Hematopoietic multipotent progenitor cell treated with erythropoietin and hydrocortisone succinate and interleukin-3 and kit ligand, for 6 days (in vitro differentiated cells): ENCODE measurements at regions not wholly inside any gene's neighbourhood (a gene's known extent, or its start where the extent isn't known, plus 50 kb on each side); places are given as distances from the start of the nearest gene placed in this dataset.

Experiments used
- DNase-seq: peaks from one replicate; pipeline ENCODE4 v3.0.0-alpha.2; 2015

- DNase-seq = no peak
These were observed 564.1 kb upstream of the PLXNA2 start for GRCh38 chr1:208808301-208808700.

DNA sequence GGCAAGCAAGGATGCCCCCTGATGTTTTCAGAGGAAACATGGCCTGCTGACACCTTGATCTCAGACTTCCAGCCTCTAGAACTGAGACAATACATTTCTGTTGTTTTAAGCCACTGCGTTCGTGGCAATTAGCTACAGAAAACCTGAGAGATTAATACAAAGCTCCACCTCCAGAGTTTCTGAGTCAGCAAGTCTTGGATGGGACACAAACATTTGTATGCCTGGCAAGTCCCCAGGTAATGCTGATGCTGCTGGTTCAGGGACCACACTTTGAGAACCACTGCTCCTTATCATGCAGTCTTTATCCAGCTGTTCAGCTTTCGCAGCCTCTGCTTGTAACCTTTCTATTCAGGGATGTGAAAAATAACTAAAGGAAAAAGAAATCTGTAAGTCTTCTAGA is 565.7 kb upstream of the PLXNA2 start:
- DNase-seq = no peak

GRCh38 chr1:208818770-208819445 is 574.7 kb upstream of the PLXNA2 start:
- DNase-seq = no peak

- DNase-seq = no peak
These were observed 576.5 kb upstream of the PLXNA2 start for GRCh38 chr1:208820580-208821212.

DNA sequence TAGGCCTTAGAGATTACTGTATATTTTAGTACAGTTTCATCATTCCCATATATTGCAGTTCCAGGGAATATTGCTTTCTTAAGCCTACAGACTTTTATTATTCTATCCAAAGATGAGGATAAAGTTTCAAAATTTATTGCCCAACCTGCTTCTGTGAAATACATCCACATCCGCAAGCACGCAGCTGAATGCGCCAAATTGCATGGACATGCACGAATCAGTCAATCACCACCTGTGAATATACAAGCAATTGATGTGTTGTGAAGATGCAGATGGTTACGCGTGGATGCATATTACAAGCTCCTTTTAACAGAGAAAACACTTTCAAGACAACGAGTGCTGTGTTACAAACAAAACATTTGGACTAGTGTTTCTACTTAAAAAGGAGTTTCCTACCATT is 577.8 kb upstream of the PLXNA2 start:
- DNase-seq = no peak

- no peak for DNase-seq
These were observed 581.1 kb upstream of the PLXNA2 start for GRCh38 chr1:208825300-208825699.

- no peak for DNase-seq
These were observed 585.4 kb upstream of the PLXNA2 start for GRCh38 chr1:208829595-208829994.

GRCh38 chr1:208834381-208835096 is 590.4 kb upstream of the PLXNA2 start:
- no peak for DNase-seq

GRCh38 chr1:208835097-208835463 is 590.9 kb upstream of the PLXNA2 start:
- DNase-seq = no peak

DNA sequence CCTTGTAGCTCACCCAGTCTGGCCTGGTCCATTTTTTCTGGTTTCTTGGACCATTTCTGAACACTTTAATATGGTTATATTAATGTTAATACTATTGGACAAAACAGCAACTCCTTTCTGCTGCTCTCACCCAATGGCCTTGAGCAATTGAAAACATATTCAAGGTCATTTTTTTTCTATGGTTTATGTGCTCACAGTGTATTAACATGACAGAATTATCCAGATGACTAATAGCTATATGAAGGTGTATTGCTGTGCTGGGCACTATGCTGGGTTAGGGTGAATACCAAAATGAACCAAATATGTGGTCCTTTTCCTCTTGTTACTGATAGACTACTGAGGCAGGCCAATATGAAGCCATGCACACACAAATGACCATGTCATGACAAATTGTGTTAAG is 591.6 kb upstream of the PLXNA2 start:
- DNase-seq = no peak

GRCh38 chr1:208837242-208837641 is 593.1 kb upstream of the PLXNA2 start:
- DNase-seq = no peak

DNA sequence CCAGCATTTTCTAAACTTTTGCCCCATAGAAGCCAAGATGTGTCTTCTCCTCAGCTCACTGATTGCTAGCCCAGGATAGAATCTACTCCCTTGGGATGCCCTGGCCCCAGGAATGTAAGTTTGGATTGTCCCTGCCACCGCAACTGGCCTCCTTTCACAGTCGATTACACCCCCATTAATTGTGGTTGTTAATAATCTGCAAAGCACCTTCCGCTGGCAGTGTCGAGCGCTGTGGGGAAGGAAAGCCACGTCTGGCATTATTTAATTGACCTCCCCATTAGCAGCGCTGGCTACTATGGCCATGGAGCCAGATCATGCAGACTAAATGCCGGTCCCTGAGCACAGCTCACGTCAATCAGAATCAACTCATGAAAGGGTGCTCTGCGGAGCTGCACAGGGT is 597.3 kb upstream of the PLXNA2 start:
- DNase-seq = no peak

DNA sequence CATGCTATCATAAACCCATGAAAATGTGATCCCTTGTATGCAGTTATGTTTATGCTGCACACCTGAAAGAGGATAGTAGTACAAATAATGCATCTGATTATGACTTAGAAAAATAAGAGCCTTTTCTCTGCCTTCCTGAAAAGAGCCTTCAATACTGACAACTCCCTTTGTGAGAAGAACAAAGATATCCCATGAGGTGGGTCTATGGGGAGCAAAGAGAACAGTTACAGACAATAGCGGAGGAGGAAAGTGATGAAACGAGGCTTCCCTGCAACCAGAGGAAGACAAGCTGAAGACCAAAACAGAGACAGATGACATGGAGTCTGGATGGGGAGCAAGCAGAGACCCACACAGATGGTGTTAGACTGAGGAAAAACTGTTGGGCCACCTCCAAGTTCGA is 598.3 kb upstream of the PLXNA2 start:
- DNase-seq = no peak

DNA sequence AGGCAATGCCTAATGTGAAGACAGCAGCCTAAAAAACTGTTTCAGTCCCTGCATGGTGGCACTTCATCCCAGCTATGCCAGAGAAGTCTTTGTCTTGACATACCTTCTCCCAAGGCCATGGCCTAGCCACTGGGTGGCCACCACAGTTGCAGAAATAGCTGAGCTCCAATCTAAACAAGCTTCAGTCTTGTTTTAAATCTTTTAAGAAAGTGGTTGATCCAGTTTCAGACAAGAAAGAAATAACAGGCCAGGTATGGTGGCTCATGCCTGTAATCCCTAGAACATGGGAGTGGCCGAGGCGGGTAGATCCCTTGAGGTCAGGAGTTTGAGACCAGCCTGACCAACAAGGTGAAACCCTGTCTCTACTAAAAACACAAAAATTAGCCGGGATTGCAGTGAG is 600.0 kb upstream of the PLXNA2 start:
- no peak for DNase-seq

DNA sequence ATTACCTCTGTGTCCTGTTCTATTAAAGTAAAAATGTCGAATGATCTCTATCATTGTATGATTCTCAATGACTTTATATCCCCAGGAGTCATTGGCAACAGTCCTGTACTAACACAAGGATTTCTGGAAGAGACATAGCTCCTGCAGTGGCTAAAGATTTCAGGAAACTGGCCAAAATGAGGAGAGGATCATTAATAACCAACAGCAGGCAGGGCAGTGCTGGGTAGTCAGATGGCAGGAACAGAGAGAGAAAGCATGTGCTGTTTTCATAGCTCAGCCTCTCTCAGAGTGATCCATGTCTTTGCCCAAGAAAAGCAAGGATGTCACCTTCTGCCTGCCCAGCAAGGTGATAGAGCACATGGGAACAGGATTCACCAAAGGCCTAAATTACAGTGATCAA is 604.7 kb upstream of the PLXNA2 start:
- DNase-seq = no peak

GRCh38 chr1:208850442-208850841 is 606.3 kb upstream of the PLXNA2 start:
- no peak for DNase-seq

GRCh38 chr1:208851366-208851765 is 607.2 kb upstream of the PLXNA2 start:
- no peak for DNase-seq

- DNase-seq = no peak
These were observed 608.7 kb upstream of the PLXNA2 start for GRCh38 chr1:208852911-208853310.

DNA sequence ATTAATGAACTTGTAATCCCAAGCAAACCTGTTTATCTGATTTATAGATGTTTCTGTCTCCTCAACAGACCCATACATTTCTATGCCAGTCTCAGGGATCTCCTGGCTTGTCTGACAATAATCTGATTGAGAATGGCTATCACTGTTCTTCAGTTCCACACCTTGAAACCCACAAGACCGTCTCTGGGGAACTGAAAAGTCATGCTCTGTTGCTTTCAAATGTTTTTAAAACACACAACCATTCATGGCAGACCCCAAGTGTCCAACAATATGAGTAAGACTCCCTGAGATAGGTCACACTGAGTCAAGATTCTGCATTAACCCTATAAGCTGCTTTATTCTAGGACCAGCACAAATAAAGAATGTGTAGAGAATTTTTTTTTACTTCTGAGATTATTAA is 611.2 kb upstream of the PLXNA2 start:
- no peak for DNase-seq

DNA sequence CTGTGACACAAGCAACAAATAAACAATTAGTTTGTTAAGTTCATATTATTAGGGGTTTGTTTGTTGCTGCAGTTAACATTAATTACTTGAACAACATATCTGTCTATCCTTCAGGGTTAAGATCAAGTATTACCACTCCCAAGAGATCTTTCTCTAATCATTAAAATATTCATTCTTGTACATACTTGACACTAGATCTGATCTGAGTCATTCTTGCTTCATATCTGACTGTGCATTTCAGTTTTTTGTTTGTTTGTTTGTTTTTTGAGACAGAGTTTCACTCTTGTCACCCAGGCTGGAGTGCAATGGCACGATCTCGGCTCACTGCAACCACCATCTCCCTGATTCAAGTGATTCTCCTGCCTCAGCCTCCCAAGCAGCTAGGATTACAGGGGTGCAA is 613.3 kb upstream of the PLXNA2 start:
- no peak for DNase-seq

- no peak for DNase-seq
These were observed 614.6 kb upstream of the PLXNA2 start for GRCh38 chr1:208858738-208859137.

GRCh38 chr1:208864366-208864965 is 620.3 kb upstream of the PLXNA2 start:
- no peak for DNase-seq

GRCh38 chr1:208866386-208866955 is 622.3 kb upstream of the PLXNA2 start:
- DNase-seq = no peak

DNA sequence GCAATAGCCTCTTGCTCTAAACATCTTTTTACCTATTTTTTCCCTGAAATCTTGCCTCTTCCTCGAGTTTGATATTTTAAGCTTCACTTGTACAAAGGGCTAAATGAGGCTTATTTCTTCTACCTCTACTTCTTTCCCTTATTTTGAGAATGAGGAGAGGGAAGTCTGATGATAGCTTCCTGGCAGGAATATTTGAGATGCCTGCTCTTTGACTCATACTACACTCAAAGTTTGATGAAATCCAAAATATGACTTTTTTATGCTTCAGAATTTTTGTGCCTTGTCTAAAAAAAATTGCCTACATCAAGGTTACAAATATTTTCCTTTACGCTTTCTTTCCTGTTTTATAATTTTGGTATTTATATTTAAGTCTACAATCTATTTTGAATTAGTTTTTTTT is 624.4 kb upstream of the PLXNA2 start:
- DNase-seq = no peak
